GM12878 (cell line): ENCODE measurements at regions not wholly inside any gene's neighbourhood (a gene's known extent, or its start where the extent isn't known, plus 50 kb on each side); places are given as distances from the start of the nearest gene placed in this dataset.

Source experiments
- ATAC-seq: fragments of 200-7000 bp; cut with Tn5 transposase; 3 replicates; pipeline ENCODE4 v1.9.1; 2020; ENCODE audit warnings: mild to moderate bottlenecking, moderate library complexity
- BruUV-seq: library from RNA; stranded (reverse); fragments of 400-500 nt; replicated peaks from 2 replicates; lab custom pipeline; 2021; lab: Mats Ljungman, UMichigan
- CTCF ChIA-PET: fragments of 300-600 bp; sonication (Branson Sonifier 250); formaldehyde crosslinking; extraction: SDS; loops from one replicate; lab custom pipeline; 2021; ENCODE audit warnings: inconsistent platforms; lab: Yijun Ruan, JAX
- POLR2A ChIA-PET: fragments of 350-600 bp; formaldehyde crosslinking; extraction: SDS; loops from one replicate; lab custom pipeline; 2021; ENCODE audit warnings: inconsistent platforms; lab: Charles Lee
- RAD21 ChIA-PET: fragments of 300-600 bp; sonication (Branson Sonifier 250); formaldehyde crosslinking; loops from one replicate; lab custom pipeline; 2023; ENCODE audit warnings: antibody characterized with exemption; ENCODE audit not compliant: unreplicated experiment; lab: Charles Lee
- SMC1A ChIA-PET: fragments of 300-600 bp; sonication (Branson Sonifier 250); formaldehyde crosslinking; loops from one replicate; lab custom pipeline; 2023; ENCODE audit not compliant: unreplicated experiment, uncharacterized antibody; lab: Charles Lee
- DNase-seq: peaks from one replicate; pipeline ENCODE4 v3.0.0-alpha.2; 2011; ENCODE audit warnings: low read depth, low spot score
- FAIRE-seq: peaks from 3 replicates; lab custom pipeline; 2011; peaks lifted over from hg19 to GRCh38; lab: Jason Lieb, UNC
- H2AFZ ChIP-seq: 2 replicates; pipeline ENCODE4 v1.6.0; 2011; ENCODE audit warnings: low read depth, low read length, control low read depth; ENCODE audit not compliant: control insufficient read depth
- H3K27ac ChIP-seq: 2 replicates; pipeline ENCODE4 v1.5.1; 2011; ENCODE audit warnings: control low read depth; ENCODE audit not compliant: control insufficient read depth, insufficient read depth
- H3K27me3 ChIP-seq, 2 experiments: replicated peaks in 1 of 2; 2 replicates each; pipeline versions ENCODE4 v1.6.0 to v1.6.1; 2011; ENCODE audit warnings: low read length in 1 of 2; ENCODE audit not compliant: control insufficient read depth in 2 of 2, insufficient read depth in 2 of 2
- H3K36me3 ChIP-seq, 2 experiments: 2 replicates each; pipeline ENCODE4 v1.5.1; 2011; ENCODE audit warnings: low read length in 1 of 2; ENCODE audit not compliant: control insufficient read depth in 2 of 2, insufficient read depth in 2 of 2
- H3K4me1 ChIP-seq: 2 replicates; pipeline ENCODE4 v1.6.1; 2011; ENCODE audit warnings: mild to moderate bottlenecking, low read length, moderate library complexity, mixed read lengths; ENCODE audit not compliant: control insufficient read depth, insufficient read depth
- H3K4me2 ChIP-seq: 2 replicates; pipeline ENCODE4 v1.6.0; 2011; ENCODE audit warnings: control low read depth; ENCODE audit not compliant: control insufficient read depth, insufficient read depth
- H3K4me3 ChIP-seq: fragments of 200-600 bp; sonication (generic); 2 replicates; pipeline ENCODE4 v1.5.1; 2016
- H3K79me2 ChIP-seq: 2 replicates; pipeline ENCODE4 v1.6.0; 2011; ENCODE audit warnings: low read length; ENCODE audit not compliant: control insufficient read depth, insufficient read depth
- H3K9ac ChIP-seq: 2 replicates; pipeline ENCODE4 v1.8.0; 2011; ENCODE audit warnings: low read length, control low read depth, mixed read lengths; ENCODE audit not compliant: control insufficient read depth, insufficient read depth
- H3K9me3 ChIP-seq: replicated peaks from 3 replicates; pipeline ENCODE4 v1.5.1; 2011; ENCODE audit warnings: mild to moderate bottlenecking, low read length; ENCODE audit not compliant: control insufficient read depth, insufficient read depth
- H4K20me1 ChIP-seq: 2 replicates; pipeline ENCODE4 v1.6.0; 2011; ENCODE audit not compliant: control insufficient read depth, insufficient read depth
- BRCA1 ChIP-seq: IDR thresholded peaks from 2 replicates; pipeline ENCODE4 v1.6.1; 2011; ENCODE audit warnings: low read depth, low read length, improper control_type of control experiment
- EGR1 ChIP-seq, 2 experiments: IDR thresholded peaks; 1 replicate in 1 of 2; 2 replicates in 1 of 2; pipeline ENCODE4 v1.6.1; 2011 to 2012; ENCODE audit warnings: low read depth in 2 of 2, low read length in 2 of 2, borderline replicate concordance in 1 of 2, mild to moderate bottlenecking in 1 of 2, moderate library complexity in 1 of 2
- GATAD2B ChIP-seq: fragments of 450-650 bp; conservative IDR thresholded peaks from 2 replicates; pipeline ENCODE4 v1.6.1; 2017; ENCODE audit warnings: low read depth, mild to moderate bottlenecking, moderate library complexity
- IKZF1 ChIP-seq: fragments of 450-650 bp; conservative IDR thresholded peaks from 2 replicates; pipeline ENCODE4 v1.6.1; 2017; ENCODE audit warnings: antibody characterized with exemption, mild to moderate bottlenecking
- IKZF2 ChIP-seq, 2 experiments: fragments of 450-650 bp; IDR thresholded peaks; 2 replicates each; pipeline ENCODE4 v1.6.1; 2017; ENCODE audit warnings: mild to moderate bottlenecking in 2 of 2, moderate library complexity in 2 of 2
- KAT2A ChIP-seq: conservative IDR thresholded peaks from 2 replicates; pipeline ENCODE4 v1.6.1; 2011; ENCODE audit warnings: low read depth, low read length; ENCODE audit not compliant: control insufficient read depth
- MYB ChIP-seq: fragments of 150-350 bp; IDR thresholded peaks from 2 replicates; pipeline ENCODE4 v1.6.1; 2014; ENCODE audit warnings: mild to moderate bottlenecking, low read depth, low read length, borderline replicate concordance
- NFXL1 ChIP-seq: fragments of 450-650 bp; IDR thresholded peaks from 2 replicates; pipeline ENCODE4 v1.6.1; 2017; ENCODE audit warnings: antibody characterized with exemption, mild to moderate bottlenecking, borderline replicate concordance
- NFYA ChIP-seq: IDR thresholded peaks from 2 replicates; pipeline ENCODE4 v1.6.1; 2011; ENCODE audit warnings: low read depth, mild to moderate bottlenecking, low read length, improper control_type of control experiment, borderline replicate concordance
- NR2C2 ChIP-seq: IDR thresholded peaks from 2 replicates; pipeline ENCODE4 v1.6.1; 2011; ENCODE audit warnings: borderline replicate concordance, low read depth; ENCODE audit not compliant: control insufficient read depth, insufficient read length
- PAX8 ChIP-seq: fragments of 450-650 bp; IDR thresholded peaks from 2 replicates; pipeline ENCODE4 v1.6.1; 2017; ENCODE audit warnings: mild to moderate bottlenecking, moderate library complexity
- POU2F2 ChIP-seq: IDR thresholded peaks from 3 replicates; pipeline ENCODE4 v1.6.1; 2011; ENCODE audit warnings: low read depth, mild to moderate bottlenecking, low read length, borderline replicate concordance
- RAD51 ChIP-seq: fragments of 450-650 bp; IDR thresholded peaks from 2 replicates; pipeline ENCODE4 v1.6.1; 2016; ENCODE audit warnings: moderate library complexity, mild to moderate bottlenecking, inconsistent platforms
- RFX5 ChIP-seq: IDR thresholded peaks from 2 replicates; pipeline ENCODE4 v1.6.1; 2011; ENCODE audit warnings: low read depth, low read length, improper control_type of control experiment
- SPI1 ChIP-seq: IDR thresholded peaks from 2 replicates; pipeline ENCODE4 v1.6.1; 2011; ENCODE audit warnings: low read depth, mild to moderate bottlenecking, low read length, moderate library complexity, borderline replicate concordance; ENCODE audit not compliant: insufficient read depth
- SREBF1 ChIP-seq: IDR thresholded peaks from 2 replicates; pipeline ENCODE4 v1.6.1; 2012; ENCODE audit warnings: mild to moderate bottlenecking, low read length
- SRF ChIP-seq, 2 experiments: IDR thresholded peaks; 2 replicates each; pipeline ENCODE4 v1.6.1; 2011; ENCODE audit warnings: low read depth in 2 of 2, low read length in 2 of 2, mild to moderate bottlenecking in 1 of 2, moderate library complexity in 1 of 2
- SUZ12 ChIP-seq: fragments of 200-600 bp; sonication (generic); IDR thresholded peaks from one replicate; pipeline ENCODE4 v1.6.1; 2018; ENCODE audit warnings: antibody characterized with exemption, mild to moderate bottlenecking; ENCODE audit not compliant: unreplicated experiment
- ZNF217 ChIP-seq: fragments of 450-650 bp; IDR thresholded peaks from 2 replicates; pipeline ENCODE4 v1.6.1; 2017; ENCODE audit warnings: antibody characterized with exemption, mild to moderate bottlenecking
- WGBS: methylation state at CpG from one replicate; pipeline ENCODE4 v1.1.6; 2016; ENCODE audit warnings: low lambda C conversion rate; ENCODE audit not compliant: insufficient replicate concordance, insufficient coverage; ENCODE audit errors: missing lambda C conversion rate; 5-methylcytosine and 5-hydroxymethylcytosine counted together
- in situ Hi-C: fragments of 300-500 bp; cut with MboI; formaldehyde crosslinking; loops from 9 replicates; pipeline ENCODE4 v1.14.3; 2018; ENCODE audit warnings: mixed read lengths
- intact Hi-C: fragments of 100-400 bp; cut with micrococcal nuclease; formaldehyde crosslinking; loops from one replicate; pipeline ENCODE4 v1.14.2; 2022; ENCODE audit not compliant: unreplicated experiment
- TF ChIP-seq, protein P1 (sequence below), 3 experiments: IDR thresholded peaks in 2 of 3; conservative IDR thresholded peaks in 1 of 3; 2 replicates each; pipeline ENCODE4 v1.5.1; 2011; ENCODE audit warnings: low read depth in 3 of 3, low read length in 3 of 3, mild to moderate bottlenecking in 3 of 3, control low read depth in 2 of 3, moderate library complexity in 2 of 3, inconsistent platforms in 1 of 3, mixed read lengths in 1 of 3; ENCODE audit not compliant: control insufficient read depth in 2 of 3, insufficient read depth in 1 of 3; ENCODE audit errors: extremely low read depth in 1 of 3

DNA sequence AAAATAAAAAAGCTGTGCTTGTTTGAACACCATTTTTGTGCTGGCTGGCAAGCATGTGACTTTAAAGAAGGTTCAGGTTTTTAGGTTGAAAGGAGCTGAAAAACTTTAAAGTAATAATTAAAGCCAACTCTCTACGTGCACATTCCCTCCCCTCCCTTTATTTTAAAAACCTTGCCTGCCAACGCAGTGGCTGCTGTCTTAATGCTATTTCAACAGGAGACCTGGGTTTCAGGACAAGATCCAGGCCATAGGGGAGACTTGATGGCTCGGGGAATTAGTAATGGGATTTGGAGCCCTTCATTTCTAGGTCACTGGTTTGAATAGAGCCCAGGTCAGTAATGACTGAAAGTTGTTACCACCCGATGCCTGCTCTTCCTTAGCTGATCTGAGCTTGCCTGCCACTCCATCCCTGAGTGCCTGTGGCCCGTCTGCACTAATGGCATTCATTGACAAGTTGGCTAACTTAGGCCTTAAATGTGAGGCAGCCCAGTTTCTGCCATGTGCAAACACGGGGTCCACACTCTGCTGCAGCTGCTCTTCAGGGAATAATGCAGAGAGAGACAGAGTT is 1233.2 kb upstream of the ZEB2 start:
- Histone ChIP-seq H3K27ac (no peak overlapping the region), H4K20me1 (no peaks in the 10 kb centered on the region), H2AFZ (no peak overlapping the region), H3K27me3 (no peaks in the 10 kb centered on the region), H3K4me1 (peaks cover 18% of the 10 kb centered on the region), H3K36me3 (no peaks in the 10 kb centered on the region), H3K4me2 (no peak overlapping the region), H3K79me2 (no peaks in the 10 kb centered on the region), H3K4me3 (no peak overlapping the region), H3K9me3 (no peaks in the 10 kb centered on the region), H3K9ac (no peak overlapping the region)
- DNase-seq (no peak), ATAC-seq (no peak), FAIRE-seq (no peak)
- SMC1A ChIA-PET = interaction anchor here (0.6 to 1.4 kb wide), 13 partner anchors 15 to 1321 kb away, joined by 3 to 9 read pairs (median 3); no protein-coding TSS in a partner anchor
- intact Hi-C loops = loop anchor here (10.0 kb wide), 1 partner anchor 338 kb away; no protein-coding TSS in a partner anchor
- in situ Hi-C loops = no loop called here
- CTCF ChIA-PET = interaction anchor here (0.7 to 2.0 kb wide), 28 partner anchors 8 to 1756 kb away, joined by 3 to 11 read pairs (median 4); no protein-coding TSS in a partner anchor
- POLR2A ChIA-PET = no interaction called here
- BruUV-seq = no TSS peak
- RAD21 ChIA-PET = interaction anchor here (0.7 to 1.3 kb wide), 11 partner anchors 70 to 1591 kb away, joined by 3 to 6 read pairs (median 3); a partner anchor contains a TSS
- WGBS = 57% methylated on average over 6 of the region's 6 CpGs
- TF ChIP-seq PAX8 = no peak
- no peak for TF ChIP-seq ZNF217
- TF ChIP-seq RFX5 = no peak
- no peak for TF ChIP-seq SRF (IDR thresholded peaks at IDR 0.05; ENCODE audit: low read depth in 2 of 2, low read length in 2 of 2)
- no peak for TF ChIP-seq KAT2A
- TF ChIP-seq, protein P1, sequence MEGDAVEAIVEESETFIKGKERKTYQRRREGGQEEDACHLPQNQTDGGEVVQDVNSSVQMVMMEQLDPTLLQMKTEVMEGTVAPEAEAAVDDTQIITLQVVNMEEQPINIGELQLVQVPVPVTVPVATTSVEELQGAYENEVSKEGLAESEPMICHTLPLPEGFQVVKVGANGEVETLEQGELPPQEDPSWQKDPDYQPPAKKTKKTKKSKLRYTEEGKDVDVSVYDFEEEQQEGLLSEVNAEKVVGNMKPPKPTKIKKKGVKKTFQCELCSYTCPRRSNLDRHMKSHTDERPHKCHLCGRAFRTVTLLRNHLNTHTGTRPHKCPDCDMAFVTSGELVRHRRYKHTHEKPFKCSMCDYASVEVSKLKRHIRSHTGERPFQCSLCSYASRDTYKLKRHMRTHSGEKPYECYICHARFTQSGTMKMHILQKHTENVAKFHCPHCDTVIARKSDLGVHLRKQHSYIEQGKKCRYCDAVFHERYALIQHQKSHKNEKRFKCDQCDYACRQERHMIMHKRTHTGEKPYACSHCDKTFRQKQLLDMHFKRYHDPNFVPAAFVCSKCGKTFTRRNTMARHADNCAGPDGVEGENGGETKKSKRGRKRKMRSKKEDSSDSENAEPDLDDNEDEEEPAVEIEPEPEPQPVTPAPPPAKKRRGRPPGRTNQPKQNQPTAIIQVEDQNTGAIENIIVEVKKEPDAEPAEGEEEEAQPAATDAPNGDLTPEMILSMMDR (IDR thresholded peaks at IDR 0.05 in 2 of 3, conservative IDR thresholded peaks at IDR 0.05 in 1 of 3; ENCODE audit: control insufficient read depth in 2 of 3, extremely low read depth in 1 of 3, insufficient read depth in 1 of 3, low read depth in 3 of 3, low read length in 3 of 3) = no peak
- TF ChIP-seq MYB = no peak
- TF ChIP-seq NFYA = no peak
- TF ChIP-seq NR2C2 = no peak
- TF ChIP-seq NFXL1 = no peak
- TF ChIP-seq GATAD2B = no peak
- no peak for TF ChIP-seq IKZF1
- TF ChIP-seq SPI1 = no peak
- TF ChIP-seq IKZF2 (IDR thresholded peaks at IDR 0.05) = no peak
- no peak for TF ChIP-seq POU2F2
- no peak for TF ChIP-seq SUZ12
- TF ChIP-seq BRCA1 = no peak
- no peak for TF ChIP-seq EGR1 (IDR thresholded peaks at IDR 0.05; ENCODE audit: borderline replicate concordance in 1 of 2, low read depth in 2 of 2, low read length in 2 of 2)
- no peak for TF ChIP-seq RAD51
- no peak for TF ChIP-seq SREBF1
